HG02571 (cell line): ENCODE measurements at regions not wholly inside any gene's neighbourhood (a gene's known extent, or its start where the extent isn't known, plus 50 kb on each side); places are given as distances from the start of the nearest gene placed in this dataset.

Experiments used
- ATAC-seq: cut with Tn5 transposase; IDR thresholded peaks from one replicate; pipeline ENCODE4 v1.9.1; 2021; ENCODE audit warnings: mild to moderate bottlenecking, moderate library complexity; ENCODE audit not compliant: unreplicated experiment

GRCh38 chr2:165033402-165033801 lies 78.1 kb upstream of the SLC38A11 start:
- ATAC-seq = no peak

- ATAC-seq = no peak
Measured at GRCh38 chr2:165032559-165032958, 77.2 kb upstream of the SLC38A11 start.

DNA sequence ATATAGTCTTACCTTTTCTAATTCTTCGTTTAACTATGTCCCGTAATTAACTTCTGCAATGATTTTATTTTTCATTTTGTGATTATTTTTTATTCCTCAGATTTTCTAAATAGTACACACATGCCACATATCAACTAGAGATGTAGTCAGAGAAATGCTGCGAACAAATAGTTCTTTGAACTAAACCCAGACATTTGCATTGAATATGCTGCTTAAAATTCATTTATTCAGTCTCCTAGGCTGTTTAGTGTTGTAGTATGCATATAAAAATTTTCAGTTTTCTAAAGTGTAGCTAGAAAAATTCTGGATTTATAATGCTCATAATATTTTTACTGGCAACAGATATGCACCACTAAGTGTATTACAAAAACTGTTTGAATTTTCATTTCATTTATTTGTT lies 68.9 kb upstream of the SLC38A11 start:
- no peak for ATAC-seq

GRCh38 chr2:165022781-165023180 lies 67.5 kb upstream of the SLC38A11 start:
- no peak for ATAC-seq

- ATAC-seq = no peak
Measured at GRCh38 chr2:165017966-165018596, 62.8 kb upstream of the SLC38A11 start.

DNA sequence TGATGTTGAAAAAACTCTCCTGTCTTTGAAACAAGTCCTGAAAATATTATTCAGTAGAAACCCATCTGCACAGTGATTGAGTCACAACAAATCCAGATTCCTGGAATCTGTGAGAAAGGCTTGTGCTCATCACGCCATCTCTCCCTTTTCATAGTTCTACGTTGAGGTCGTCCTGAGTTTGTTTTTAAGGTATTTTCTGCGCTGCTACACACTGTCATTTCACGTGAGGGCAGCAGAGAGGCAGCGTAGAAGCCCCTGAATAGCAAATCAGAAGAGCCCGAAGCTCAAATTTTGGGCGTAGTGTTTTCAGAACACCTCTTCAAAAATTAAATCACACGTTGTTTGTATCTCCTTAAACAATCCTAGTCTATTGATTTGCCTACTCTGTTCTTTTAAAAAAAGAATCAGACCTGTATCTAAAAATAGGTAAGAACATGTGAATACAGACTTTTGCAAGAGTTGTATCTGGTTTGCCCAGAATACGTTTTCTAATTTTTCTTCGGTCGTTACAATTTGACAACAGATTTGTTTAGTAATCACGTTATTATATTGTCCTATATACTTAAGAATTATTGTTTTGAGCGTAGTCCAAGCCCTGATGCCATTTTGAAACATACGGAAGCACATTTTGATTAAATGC lies 61.6 kb upstream of the SLC38A11 start:
- peak; percentile 65 for ATAC-seq

GRCh38 chr2:165015052-165015642 lies 59.8 kb upstream of the SLC38A11 start:
- ATAC-seq = peak; percentile 82

DNA sequence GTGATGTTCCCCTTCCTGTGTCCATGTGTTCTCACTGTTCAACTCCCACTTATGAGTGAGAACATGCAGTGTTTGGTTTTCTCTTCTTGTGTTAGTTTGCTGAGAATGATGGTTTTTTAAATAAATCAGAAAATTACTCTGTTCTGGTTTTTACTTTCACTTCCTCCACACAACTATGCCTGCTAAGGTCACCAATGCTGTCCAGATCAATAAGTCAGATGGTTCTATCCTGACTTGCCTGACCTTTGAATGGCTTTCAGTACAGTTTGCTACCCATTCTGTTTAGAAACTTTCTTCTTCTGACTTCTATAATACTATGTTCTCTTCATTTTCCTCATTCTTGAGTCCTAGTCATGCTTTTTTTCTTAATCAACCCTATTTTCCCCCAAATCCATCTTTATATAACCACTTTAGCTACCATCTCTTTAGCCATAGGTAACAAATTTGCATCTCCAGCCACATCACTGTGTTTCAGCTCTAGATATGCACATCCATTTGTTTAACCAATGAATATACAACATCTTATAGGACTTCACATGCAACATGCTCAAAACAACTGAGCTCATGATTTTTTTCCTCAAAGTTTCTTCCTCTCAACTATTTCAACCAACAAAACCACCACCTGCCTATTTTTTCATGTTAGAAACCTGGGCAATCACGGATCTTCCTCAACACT lies 58.8 kb upstream of the SLC38A11 start:
- no peak for ATAC-seq

DNA sequence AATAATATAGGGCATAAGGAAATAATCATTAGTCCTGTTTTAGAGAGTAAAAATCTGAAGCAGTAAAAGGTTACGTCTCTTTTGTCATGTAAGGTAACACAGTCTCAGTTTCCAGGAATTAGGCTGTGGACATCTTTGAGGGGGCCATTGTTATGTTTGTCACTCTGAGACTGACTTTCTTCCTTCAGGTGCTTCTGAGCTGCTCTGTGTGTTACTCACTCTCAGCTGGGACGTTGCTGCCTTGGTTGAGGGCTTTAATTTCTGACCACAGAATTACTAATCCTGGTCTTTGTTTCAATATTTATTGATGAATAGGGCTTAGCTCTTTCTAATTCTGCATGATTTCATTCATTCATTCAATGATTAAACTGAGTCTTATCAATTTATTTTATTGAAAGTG lies 55.9 kb upstream of the SLC38A11 start:
- ATAC-seq = no peak

GRCh38 chr2:165010556-165010955 lies 55.2 kb upstream of the SLC38A11 start:
- ATAC-seq = no peak

- no peak for ATAC-seq
Measured at GRCh38 chr2:165009466-165009865, 54.1 kb upstream of the SLC38A11 start.

DNA sequence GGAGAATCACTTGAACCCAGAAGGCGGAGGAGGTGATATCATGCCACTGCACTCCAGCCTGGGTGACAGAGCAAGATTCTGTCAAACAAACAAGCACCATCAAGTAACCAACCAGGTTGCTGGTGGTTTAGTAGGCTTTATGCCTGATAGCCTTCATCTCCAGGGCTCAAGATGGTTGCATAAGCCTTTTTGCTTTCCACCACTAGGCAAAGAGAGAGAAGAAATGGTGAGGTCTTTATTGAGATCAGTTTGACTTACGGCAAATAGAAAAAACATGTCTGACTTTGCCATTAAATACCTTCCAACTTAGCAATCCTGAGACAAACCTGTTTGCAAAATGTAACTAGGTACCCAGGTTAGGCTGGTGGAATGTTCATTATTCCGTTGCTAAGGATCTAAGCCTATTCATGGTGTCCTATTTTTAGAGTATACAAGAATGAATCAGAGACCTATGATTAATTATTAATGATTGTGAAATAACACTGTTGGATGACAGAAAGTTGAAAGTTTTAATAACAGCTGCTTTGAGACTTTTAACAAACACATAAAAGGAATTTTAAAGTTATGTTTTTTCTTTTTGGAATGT lies 53.5 kb upstream of the SLC38A11 start:
- ATAC-seq = no peak

GRCh38 chr2:165007161-165007744 lies 51.9 kb upstream of the SLC38A11 start:
- no peak for ATAC-seq
